NCI-H1105 treated with DMSO at 0.1 percent for 48 hours (cell line): ENCODE measurements at regions not wholly inside any gene's neighbourhood (a gene's known extent, or its start where the extent isn't known, plus 50 kb on each side); places are given as distances from the start of the nearest gene placed in this dataset.
"Not testable (repeated sequence)": the region's sequence is repeated elsewhere in the genome, so short reads cannot be mapped to it uniquely, and the experiment has no call there.

ENCODE experiments used
- DNase-seq: peaks from one replicate; lab custom pipeline; 2025; lab: John Stamatoyannopoulos, UW

DNA sequence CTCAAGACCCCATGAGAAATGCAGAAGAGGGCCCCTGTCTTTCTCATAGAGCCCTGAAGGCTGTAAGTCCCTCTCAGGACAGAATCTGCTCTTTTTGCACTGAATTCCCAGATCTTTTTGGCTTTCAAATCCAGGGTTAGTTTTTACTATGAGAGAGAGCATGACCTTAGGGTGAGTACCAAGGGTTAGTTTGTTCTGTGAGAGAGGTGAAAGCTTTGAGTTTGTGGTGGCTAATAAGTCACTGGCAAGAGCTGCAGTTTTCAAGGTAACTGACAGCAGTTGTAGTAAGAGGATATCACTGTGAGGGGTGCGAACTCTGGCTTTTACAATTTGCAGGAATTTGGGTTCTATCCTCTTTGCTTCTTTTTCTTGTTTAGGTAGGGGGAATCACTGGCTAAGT is 248.4 kb upstream of the KCNH7 start:
- DNase-seq: no peak

DNA sequence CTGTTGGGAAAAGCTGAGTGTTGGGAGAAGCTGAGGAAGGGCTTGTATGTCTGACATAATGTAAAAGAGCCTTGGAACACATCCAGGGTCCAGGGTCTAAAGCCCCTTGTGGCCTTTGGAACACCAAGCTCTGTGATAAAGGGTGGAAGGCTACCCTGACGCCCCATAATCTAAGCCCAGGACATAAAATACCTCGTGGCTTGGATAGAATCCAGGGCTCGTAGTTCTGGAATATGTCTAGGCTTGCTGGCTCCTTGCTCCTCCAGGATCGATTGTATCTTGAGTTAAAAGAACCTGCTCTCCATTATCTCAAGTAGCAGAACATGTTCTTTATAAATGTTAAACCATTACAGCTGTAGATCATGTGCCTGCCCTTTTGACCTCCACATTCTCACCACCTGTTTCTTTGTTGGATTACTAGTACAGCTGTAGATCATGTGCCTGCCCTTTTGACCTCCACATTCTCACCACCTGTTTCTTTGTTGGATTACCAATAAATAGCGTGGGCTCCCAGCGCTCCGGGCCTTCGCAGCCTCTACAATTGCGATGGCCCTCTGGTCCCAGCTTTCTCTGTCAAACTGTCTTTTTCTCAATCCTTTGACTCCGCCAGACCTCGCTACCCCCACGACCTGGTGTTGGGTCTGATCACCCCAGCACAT is 246.9 kb upstream of the KCNH7 start:
- peak; percentile 28 for DNase-seq

DNA sequence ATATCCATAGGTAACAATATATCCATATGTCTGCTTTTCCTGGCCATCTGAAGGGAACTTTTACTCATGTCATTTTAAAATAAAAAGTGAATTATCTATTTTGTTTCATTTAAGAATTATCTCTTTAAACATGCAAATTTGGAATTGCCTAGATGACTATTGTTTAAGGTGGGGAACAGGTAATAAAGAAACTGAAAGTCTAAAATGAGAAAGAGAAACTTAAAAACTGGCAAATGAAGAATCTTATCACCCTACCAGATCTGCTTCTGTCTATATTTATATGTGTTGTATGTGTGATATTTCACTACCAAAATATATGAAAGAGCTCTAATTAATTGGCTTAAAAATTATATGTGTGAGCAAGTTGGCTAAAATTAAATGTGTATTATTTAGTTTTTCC is 243.2 kb upstream of the KCNH7 start:
- DNase-seq: no peak

DNA sequence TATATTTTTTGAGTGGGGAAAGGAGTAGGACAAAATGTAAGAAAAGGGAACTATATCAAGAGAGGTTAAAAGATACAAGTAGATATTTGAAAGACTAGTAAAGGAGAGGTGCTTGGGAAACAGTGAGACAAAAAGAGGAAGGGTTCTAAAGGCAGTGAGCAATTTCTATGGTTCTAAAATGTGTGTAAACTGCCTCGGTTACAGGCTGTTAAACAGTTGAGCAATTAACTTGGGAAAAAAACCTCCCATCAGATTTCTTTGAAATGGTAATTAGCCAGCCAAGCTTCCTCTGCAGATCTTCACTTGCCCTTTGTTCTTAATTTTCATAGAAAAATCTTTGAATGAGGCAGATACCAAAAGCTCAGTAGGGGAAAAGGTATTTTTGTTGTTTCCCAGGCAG is 238.7 kb upstream of the KCNH7 start:
- DNase-seq: peak; percentile 2

DNA sequence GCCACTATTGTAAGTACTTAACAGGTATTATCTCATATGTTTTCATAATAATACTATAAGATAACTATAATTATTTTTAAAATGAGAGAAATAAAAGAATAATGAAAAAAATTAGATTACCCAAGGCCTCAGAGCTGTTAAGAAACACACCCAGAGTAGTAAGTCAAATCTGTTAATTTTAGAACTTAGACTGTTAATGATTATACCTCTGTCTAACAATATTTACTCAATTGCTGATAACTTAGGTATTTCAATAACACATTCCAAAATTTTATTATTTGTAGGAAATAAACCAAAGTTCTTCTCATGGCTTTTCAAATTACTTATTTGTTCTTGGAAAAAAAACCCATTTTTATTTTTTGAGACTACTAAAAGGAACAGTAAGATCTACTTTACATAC is 227.5 kb upstream of the KCNH7 start:
- no peak for DNase-seq

DNA sequence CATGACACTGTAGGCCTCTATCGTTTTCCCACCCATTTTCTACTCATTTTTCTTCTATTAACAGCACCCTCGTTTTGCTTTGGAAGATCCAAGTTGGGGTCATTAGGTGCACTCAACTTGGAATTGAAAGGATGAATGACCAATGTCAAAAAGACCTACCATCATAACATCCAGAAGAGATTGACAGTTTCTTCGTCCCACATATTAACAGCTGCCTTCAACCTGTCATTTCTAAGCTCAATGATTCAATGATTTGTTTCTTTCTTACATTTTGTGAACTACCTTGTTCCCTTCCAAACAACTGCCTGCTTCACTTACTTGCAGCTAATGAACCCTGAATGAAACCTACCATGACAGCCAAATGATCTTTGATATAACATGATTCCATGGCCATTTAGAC is 224.0 kb upstream of the KCNH7 start:
- DNase-seq: no peak

DNA sequence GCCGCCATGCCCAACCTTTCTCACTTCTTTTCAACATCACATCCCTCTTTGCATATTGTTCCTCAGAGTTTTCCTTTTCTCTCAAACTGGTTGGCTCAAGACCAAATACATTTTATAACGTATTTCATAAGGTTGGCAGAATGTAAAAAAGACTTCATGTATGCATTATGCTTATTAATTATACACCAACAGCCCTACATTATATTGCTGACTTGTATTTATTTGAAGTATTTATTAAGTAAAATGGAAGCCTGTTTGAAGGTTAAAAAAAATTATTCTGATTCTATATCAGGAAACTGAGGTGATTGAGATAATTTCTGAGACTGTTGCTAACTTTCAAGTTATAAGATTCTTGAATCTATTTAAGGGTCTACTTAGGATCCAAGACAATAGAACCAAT is 208.0 kb upstream of the KCNH7 start:
- no peak for DNase-seq

DNA sequence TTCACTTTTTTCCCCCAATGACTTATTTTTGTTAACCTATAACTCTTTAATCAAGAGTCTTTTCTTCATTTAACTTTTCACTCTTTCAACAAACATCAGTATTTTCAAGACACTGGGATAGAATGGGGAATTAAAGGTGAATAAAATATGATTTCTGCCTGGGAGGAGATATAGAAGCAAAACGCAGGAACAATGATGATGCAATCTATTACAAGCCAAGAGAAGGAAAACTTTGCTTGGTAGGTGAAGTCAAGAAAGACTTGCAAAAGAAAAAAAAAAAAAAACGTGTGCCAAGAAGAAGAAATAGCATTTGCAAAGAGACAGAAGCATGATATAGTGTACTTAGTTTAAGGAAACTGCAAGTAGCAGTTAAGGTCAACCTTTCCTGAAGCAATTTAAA is 207.3 kb upstream of the KCNH7 start:
- DNase-seq: no peak

DNA sequence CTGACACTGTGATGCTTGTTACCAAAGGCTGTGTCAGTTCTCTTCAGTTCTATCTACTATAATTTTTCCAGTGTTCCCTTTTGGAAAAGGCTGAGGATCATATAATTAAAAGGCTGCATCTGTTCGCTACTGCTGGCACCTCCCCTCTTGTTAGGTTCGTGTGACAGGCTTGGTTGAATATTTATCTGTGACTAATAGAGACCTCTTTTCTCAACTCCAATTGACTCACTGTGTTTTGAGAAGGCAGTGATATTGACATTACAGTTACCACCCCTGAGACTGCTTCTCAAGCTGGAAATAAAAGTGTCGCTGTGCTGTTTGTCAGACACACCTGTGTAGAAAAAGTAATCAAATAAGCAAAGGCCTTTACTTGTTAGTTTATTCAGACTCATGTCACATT is 205.5 kb upstream of the KCNH7 start:
- DNase-seq: peak; percentile 18

DNA sequence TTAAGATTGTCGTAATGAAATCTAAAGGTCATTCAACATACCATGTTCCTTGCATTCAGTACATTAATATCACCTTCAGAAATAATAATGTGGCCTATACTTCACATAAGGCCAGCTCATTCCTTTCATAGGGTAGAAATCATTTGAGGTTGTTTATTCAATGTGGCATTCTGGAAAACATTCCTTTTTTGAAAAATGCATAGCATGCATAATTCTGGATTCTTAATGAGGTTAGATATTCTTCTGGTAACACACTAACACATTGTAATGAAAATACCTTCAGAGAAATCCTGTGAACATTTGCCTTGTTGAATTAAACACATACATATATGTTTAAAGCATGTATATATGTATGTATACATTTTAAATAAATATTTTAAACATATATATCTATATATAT is 204.6 kb upstream of the KCNH7 start:
- no peak for DNase-seq

DNA sequence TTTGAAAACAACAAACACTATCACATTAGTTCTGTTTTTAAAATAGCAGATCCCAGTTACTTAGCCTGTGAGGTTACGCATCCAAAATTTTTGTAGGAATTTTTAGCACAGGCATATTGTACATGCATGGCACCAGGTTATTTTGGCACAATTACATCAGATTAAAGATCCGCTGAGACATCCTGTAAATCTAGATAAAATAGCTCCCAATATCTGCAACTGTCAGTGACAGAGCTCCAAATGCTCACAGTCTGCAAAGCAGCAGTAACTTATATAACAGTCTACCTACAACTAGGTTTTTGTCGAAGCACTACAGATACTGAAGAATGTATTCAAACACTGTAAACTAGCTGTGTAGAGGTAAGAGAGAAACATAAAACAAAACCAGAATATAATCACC is 200.7 kb upstream of the KCNH7 start:
- no peak for DNase-seq

DNA sequence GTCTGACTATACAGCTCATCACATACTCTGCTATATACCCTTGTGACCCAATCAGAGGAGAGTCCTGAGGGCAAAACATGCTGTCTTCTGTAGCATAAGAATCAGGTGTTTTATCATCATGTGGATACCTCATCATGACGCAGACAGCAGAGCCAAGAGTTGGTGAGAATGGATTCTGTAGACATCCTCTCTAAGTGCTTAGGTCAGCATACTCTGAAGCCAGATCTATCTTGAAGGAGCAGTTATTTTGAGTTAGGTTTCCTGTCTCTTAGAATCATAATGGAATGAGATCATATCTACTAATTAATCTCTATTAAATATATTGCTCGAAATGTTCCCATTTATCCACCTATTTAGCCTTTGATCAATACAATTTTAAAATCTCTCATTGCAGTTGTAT is 190.2 kb upstream of the KCNH7 start:
- DNase-seq: no peak

DNA sequence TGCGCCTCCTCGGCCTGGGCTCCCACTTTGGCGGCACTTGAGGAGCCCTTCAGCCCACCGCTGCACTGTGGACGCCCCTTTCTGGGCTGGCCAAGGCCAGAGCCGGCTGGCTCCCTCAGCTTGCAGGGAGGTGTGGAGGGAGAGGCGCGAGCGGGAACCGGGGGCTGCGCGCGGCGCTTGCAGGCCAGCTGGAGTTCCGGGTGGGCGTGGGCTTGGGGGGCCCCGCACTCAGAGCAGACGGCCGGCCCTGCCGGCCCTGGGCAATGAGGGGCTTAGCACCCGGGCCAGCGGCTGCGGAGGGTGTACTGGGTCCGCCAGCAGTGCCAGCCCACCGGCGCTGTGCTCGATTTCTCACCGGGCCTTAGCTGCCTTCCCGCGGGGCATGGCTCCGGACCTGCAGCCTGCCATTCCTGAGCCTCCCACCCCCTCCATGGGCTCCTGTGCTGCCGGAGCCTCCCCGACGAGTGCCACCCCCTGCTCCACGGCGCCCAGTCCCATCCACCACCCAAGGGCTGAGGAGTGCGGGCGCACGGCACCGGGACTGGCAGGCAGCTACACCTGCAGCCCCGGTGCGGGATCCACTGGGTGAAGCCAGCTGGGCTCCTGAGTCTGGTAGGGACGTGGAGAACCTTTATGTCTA is 187.7 kb upstream of the KCNH7 start:
- DNase-seq: not testable (repeated sequence)

DNA sequence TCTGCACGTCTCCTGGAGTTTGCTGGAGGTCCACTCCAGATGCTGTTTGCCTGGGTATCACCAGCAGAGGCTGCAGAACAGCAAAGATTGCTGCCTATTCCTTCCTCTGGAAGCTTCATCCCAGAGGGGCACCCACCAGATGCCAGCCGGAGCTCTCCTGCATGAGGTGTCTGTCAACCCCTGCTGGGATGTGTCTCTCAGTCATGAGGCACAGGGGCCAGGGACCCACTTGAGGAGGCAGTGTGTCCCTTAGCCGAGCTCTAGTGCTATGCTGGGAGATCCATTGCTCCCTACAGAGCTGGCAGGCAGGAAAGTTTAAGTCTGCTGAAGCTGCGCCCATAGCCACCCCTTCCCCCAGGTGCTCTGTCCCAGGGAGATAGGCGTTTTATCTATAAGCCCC is 178.3 kb upstream of the KCNH7 start:
- DNase-seq: not testable (repeated sequence)

DNA sequence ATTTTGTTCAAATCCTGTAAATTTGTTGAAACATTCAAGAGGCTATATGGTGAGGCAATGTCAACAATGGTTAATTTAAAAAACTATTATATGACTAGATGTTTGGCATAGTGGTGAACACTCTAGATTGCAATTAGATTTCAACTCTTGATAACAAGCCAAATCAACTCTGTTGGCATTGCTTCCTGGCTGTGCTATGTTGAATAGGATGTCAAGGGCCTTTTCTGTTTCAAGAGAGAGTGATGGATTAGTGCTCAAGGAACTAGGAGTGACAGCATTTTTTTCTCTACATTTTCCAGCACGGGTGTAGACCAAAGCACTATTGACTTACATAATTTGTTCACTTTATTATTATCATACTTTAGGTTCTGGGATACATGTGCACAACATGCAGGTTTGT is 172.4 kb upstream of the KCNH7 start:
- DNase-seq: peak; percentile 98

DNA sequence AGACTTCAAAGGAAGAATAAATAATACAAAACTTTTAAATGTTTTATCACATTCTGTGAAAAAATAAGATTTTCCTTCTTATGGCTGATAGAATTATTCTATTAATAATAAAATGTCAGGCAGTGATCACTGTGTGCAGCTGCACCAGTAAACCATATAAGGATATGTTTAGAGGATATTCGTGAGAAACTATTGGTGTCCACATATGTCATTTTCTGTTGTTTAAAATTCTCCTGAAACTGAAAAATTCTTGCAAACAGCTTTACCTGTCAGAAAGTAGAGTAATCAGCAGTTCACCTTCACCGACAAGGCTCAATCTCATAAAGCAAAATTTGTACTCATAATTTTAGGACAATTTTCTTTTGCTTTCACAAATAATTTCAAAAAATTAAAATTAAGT is 170.1 kb upstream of the KCNH7 start:
- DNase-seq: no peak

DNA sequence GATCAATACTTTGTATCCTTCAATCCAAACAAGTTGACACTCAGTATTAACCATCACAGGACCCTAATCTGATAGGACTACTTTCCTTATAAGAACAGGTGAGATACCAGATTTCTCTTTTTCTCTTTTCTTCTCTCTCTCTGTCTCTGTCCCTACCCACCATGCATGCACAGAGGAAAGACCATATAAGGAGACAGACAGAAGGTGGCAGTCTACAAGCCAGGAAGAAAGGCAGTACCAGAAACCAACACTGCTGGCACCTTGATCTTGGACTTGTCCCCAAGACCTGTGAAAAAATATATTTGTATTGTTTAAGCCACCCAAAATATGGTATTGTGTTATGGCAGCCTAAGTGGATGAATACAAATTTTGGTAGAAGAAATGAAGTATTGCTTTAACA is 156.2 kb upstream of the KCNH7 start:
- no peak for DNase-seq

DNA sequence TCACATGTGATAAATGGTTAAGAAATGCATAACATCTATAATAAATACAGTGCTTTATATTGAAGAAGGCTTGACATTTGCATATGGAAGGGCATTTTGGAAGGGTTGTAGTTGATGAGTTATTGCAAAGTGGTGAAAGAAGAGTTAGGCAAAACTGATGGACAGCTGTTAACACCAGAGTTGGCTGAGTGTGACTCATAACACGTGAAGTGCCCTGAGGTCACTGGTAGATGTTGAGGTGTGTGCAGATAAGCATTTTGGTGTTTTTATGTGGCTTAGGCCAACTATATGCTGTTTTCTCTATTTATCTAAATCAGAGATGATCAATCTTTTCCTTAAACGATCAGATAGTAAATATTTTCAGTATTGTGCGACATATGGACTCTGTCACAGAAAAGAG is 154.3 kb upstream of the KCNH7 start:
- DNase-seq: no peak

DNA sequence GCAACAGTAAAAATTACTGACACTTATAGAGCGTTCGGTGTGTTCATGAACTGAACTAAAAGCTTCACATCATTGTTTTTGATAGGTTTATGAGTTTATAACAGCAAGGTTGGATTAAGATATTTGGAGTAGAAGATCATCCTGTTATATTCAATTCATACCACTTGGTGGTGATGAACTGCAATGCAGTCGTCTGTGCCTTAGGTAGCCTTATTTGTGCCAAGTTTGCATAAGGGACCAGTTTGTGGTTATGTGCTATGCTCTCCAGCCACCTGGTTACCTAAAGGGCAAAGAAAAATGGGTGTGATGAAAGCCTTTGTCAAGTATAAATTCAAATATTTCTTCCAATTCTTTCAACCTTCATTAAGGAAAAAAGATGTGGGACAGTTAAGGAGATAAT is 150.9 kb upstream of the KCNH7 start:
- peak; percentile 70 for DNase-seq

DNA sequence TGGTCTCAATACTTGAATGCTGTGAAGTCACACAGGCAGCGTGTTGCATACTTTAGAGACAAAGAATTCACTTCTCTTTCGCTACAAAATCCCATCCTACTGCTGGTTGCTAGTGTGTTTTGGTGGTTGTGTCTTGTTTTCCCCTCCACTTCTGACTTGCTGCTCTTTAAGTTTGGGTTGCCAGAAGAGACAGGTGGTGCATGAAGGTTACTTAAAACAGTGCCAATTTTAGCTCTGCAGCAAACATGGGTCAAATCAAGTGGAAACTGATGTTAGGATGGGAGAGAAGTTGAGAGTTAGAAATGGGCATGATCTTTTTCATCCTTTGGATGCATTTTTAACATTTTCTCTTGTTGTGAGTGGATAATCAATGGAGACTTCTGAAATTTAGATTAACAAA is 136.2 kb upstream of the KCNH7 start:
- peak; percentile 16 for DNase-seq

DNA sequence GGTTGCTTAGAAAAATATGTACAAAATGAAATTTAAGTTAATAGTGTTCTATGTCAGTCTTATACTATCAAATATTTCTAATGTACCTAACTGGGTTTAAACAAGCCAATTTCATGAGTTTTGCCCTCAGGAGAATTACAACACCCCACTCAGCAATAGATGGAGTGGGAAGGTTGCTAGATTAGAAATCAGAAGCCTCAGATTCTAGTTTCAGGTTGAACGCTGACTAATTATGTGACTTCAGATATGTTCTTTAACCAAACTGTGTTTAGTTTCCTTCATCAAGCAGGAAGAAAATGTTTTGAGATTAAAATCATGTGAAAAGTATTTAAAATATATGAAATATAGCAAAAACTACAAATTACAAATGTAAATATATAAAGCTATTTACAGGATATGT is 133.8 kb upstream of the KCNH7 start:
- no peak for DNase-seq

DNA sequence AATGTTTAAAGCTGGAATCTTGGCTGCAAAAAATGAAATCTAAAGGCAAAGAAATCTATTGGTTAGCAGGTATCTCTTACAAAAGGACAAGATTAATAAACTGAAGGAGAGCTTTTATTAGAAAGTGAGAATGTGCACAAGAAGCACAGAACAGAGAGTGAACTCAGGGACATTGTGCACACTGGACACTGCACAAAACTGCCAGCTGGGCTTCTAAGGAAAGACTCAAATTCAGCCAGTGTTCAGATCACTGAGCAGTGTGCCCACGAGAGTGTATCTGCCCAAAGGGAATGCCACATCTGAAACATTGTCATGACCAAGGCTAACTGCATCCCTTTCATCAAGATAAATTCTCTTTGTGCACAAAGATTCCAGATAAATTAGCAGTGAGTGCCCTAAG is 129.7 kb upstream of the KCNH7 start:
- no peak for DNase-seq

DNA sequence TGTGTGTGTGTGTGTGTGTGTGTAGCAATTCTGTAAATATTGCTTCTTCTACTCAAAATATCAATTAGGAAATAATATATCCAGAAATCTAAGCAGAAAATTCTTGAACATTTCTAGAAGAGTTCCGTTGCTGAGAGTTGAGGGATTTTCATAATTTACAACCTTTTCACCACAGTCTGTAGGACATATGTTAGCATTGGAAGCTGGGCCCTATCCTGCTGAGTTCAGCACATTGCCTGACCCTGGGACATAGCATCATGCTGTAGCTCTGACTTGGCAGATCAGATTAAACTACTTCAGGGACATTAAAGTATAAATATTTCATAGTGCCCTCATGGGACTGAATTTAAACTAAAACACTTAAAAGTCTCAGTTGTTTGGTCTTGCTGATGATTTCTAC is 129.2 kb upstream of the KCNH7 start:
- no peak for DNase-seq

DNA sequence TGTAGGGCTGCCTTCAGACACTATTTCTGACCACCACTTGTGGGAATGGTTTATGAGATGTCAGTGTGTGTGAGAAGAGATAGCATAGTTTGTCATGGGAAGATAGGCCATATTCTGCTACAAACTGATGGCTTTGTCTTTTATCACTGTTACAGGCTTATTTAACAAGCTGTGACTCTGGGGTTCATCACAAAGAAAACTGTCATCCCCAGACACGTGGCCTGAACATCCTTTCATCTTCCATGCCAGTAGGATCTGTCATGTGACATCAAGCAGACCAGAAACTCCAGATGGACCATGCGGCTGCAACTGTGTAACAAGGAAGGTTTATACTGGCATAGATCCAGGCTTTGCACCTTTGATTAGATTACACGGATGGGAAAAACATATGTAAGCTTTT is 128.6 kb upstream of the KCNH7 start:
- no peak for DNase-seq
